ENCODE measurements at regions not wholly inside any gene's neighbourhood (a gene's known extent, or its start where the extent isn't known, plus 50 kb on each side); places are given as distances from the start of the nearest gene placed in this dataset.

GRCh38 chr11:24253237-24253760, 243.6 kb upstream of the LUZP2 start:
- Mint-ChIP-seq H3K27ac (no peak overlapping the region), H3K4me1 (ENCODE audit: low read depth) (no peaks in the 10 kb centered on the region), H3K4me3 (no peak overlapping the region), H3K36me3 (ENCODE audit: low read depth) (no peaks in the 10 kb centered on the region), H3K27me3 (no peaks in the 10 kb centered on the region), H3K9me3 (peaks cover 2% of the 10 kb centered on the region)
- ChIA-PET POLR2A (no interaction called here), CTCF (no interaction called here)
- intact Hi-C loops (cut with DNase I, micrococcal nuclease), result no loop called here
- Histone ChIP-seq H3K4me3 (ENCODE audit: low read length) (no peak overlapping the region), H3K9me3 (ENCODE audit: control insufficient read depth in 1 of 2, insufficient read depth in 1 of 2, low read length in 2 of 2) (no peaks in the 10 kb centered on the region), H3K27me3 (ENCODE audit: control insufficient read depth in 1 of 2, insufficient read depth in 2 of 2, low read length in 2 of 2) (no peaks in the 10 kb centered on the region), H3K27ac (ENCODE audit: low read depth in 1 of 2, low read length in 2 of 2) (no peak overlapping the region), H3K4me1 (ENCODE audit: insufficient read depth, low read length) (no peaks in the 10 kb centered on the region), H3K36me3 (ENCODE audit: insufficient read depth, low read length) (no peaks in the 10 kb centered on the region)
- no peak for DNase-seq
- ATAC-seq (ENCODE audit: poor library complexity), result no peak
- TF ChIP-seq CTCF (IDR thresholded peaks at IDR 0.05), result no peak

GRCh38 chr11:24264868-24265267, 232.0 kb upstream of the LUZP2 start:
- no peaks in the 10 kb centered on the region for H3K27me3 ChIP-seq (ENCODE audit: control insufficient read depth in 1 of 2, insufficient read depth in 2 of 2, low read length in 2 of 2)
- no peaks in the 10 kb centered on the region for H3K9me3 ChIP-seq (ENCODE audit: control insufficient read depth in 1 of 2, insufficient read depth in 1 of 2, low read length in 2 of 2)
- Mint-ChIP-seq H3K27ac (no peak overlapping the region), H3K36me3 (ENCODE audit: low read depth) (no peaks in the 10 kb centered on the region), H3K27me3 (no peaks in the 10 kb centered on the region), H3K4me3 (no peak overlapping the region), H3K4me1 (ENCODE audit: low read depth) (no peaks in the 10 kb centered on the region), H3K9me3 (no peaks in the 10 kb centered on the region)
- ATAC-seq (ENCODE audit: poor library complexity) (no peak), DNase-seq (no peak)
- no peak for TF ChIP-seq CTCF (IDR thresholded peaks at IDR 0.05)
- CTCF ChIA-PET, result no interaction called here
- no peaks in the 10 kb centered on the region for H3K36me3 ChIP-seq (ENCODE audit: insufficient read depth, low read length)
- intact Hi-C loops (cut with DNase I, micrococcal nuclease), result no loop called here
- POLR2A ChIA-PET, result no interaction called here
- no peak overlapping the region for H3K4me3 ChIP-seq (ENCODE audit: low read length)
- H3K4me1 ChIP-seq (ENCODE audit: insufficient read depth, low read length), result no peaks in the 10 kb centered on the region
- no peak overlapping the region for H3K27ac ChIP-seq (ENCODE audit: low read depth in 1 of 2, low read length in 2 of 2)

GRCh38 chr11:24267014-24267413, 229.8 kb upstream of the LUZP2 start:
- H3K9me3 ChIP-seq (ENCODE audit: control insufficient read depth in 1 of 2, insufficient read depth in 1 of 2, low read length in 2 of 2), result no peaks in the 10 kb centered on the region
- no peak overlapping the region for H3K4me3 ChIP-seq (ENCODE audit: low read length)
- H3K27me3 ChIP-seq (ENCODE audit: control insufficient read depth in 1 of 2, insufficient read depth in 2 of 2, low read length in 2 of 2), result no peaks in the 10 kb centered on the region
- H3K4me3 Mint-ChIP-seq, result no peak overlapping the region
- no peaks in the 10 kb centered on the region for H3K4me1 Mint-ChIP-seq (ENCODE audit: low read depth)
- no peaks in the 10 kb centered on the region for H3K36me3 ChIP-seq (ENCODE audit: insufficient read depth, low read length)
- H3K9me3 Mint-ChIP-seq, result no peaks in the 10 kb centered on the region
- no peaks in the 10 kb centered on the region for H3K4me1 ChIP-seq (ENCODE audit: insufficient read depth, low read length)
- H3K27me3 Mint-ChIP-seq, result no peaks in the 10 kb centered on the region
- TF ChIP-seq CTCF (IDR thresholded peaks at IDR 0.05), result no peak
- ATAC-seq (ENCODE audit: poor library complexity), result no peak
- ChIA-PET POLR2A (no interaction called here), CTCF (no interaction called here)
- no peaks in the 10 kb centered on the region for H3K36me3 Mint-ChIP-seq (ENCODE audit: low read depth)
- no peak for DNase-seq
- no peak overlapping the region for H3K27ac Mint-ChIP-seq
- no peak overlapping the region for H3K27ac ChIP-seq (ENCODE audit: low read depth in 1 of 2, low read length in 2 of 2)
- intact Hi-C loops (cut with DNase I, micrococcal nuclease), result no loop called here
